Stomach (tissue), 4 donors: ENCODE measurements at regions not wholly inside any gene's neighbourhood (a gene's known extent, or its start where the extent isn't known, plus 50 kb on each side); places are given as distances from the start of the nearest gene placed in this dataset.

Source experiments
- POLR2A ChIP-seq, 4 donors: fragments of 450-650 bp; IDR thresholded peaks; one replicate each; pipeline ENCODE4 v1.6.1; 2016; ENCODE audit warnings: antibody characterized with exemption in 4 of 4, control low read depth in 2 of 4, mild to moderate bottlenecking in 1 of 4, moderate library complexity in 1 of 4
- POLR2AphosphoS5 ChIP-seq, 3 donors: sonication (generic); formaldehyde crosslinking; IDR thresholded peaks; one replicate each; pipeline ENCODE4 v1.6.1; 2016; ENCODE audit warnings: antibody characterized with exemption in 3 of 3
- TF ChIP-seq, protein P1 (sequence below), 7 experiments: fragments of 450-650 bp in 4 of 7; fragments of 200-600 bp in 3 of 7; sonication (generic) in 3 of 7; IDR thresholded peaks; one replicate each; pipeline ENCODE4 v1.5.1; 2016 to 2019; ENCODE audit warnings: antibody characterized with exemption in 7 of 7, control low read depth in 2 of 7, mild to moderate bottlenecking in 1 of 7

DNA sequence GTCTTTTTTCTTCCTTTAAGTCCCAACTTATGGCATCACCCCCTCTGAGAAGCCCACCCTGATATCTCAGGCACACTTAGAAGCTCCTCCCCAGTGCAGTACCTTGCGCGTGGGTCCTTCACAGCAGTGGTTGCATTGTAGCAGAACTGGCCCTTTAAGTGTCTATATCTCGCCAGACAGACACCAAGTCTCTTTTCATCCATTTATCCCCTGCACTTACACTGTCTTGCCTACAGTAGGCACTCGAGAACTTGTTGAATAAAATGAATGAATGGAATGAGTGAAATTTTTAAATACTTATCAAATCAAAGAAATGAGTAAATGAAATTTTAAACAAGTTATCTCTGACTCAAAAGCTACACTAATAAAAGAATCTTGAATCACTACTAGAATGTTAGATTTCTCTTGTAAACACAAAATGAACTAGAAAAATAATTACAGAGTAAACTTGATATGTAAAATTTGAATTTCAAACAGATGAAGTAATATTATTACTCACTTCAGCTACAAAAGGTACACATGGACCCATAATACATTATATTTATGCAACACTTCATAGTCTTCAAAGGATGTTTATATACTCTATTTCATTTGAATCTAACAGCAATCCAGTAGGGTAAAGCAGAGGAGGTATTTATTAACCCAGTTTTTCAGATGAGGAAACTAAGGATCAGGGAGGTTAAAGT, 54.7 kb upstream of the MAN1A2 start:
- TF ChIP-seq, protein P1, sequence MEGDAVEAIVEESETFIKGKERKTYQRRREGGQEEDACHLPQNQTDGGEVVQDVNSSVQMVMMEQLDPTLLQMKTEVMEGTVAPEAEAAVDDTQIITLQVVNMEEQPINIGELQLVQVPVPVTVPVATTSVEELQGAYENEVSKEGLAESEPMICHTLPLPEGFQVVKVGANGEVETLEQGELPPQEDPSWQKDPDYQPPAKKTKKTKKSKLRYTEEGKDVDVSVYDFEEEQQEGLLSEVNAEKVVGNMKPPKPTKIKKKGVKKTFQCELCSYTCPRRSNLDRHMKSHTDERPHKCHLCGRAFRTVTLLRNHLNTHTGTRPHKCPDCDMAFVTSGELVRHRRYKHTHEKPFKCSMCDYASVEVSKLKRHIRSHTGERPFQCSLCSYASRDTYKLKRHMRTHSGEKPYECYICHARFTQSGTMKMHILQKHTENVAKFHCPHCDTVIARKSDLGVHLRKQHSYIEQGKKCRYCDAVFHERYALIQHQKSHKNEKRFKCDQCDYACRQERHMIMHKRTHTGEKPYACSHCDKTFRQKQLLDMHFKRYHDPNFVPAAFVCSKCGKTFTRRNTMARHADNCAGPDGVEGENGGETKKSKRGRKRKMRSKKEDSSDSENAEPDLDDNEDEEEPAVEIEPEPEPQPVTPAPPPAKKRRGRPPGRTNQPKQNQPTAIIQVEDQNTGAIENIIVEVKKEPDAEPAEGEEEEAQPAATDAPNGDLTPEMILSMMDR (IDR thresholded peaks at IDR 0.05): peak in 4 of 7 experiments; percentile 43 to 53 (median 46)
- TF ChIP-seq POLR2AphosphoS5 (IDR thresholded peaks at IDR 0.05) (no peak), POLR2A (IDR thresholded peaks at IDR 0.05) (no peak)
